ENCODE measurements at regions not wholly inside any gene's neighbourhood (a gene's known extent, or its start where the extent isn't known, plus 50 kb on each side); places are given as distances from the start of the nearest gene placed in this dataset.

DNA sequence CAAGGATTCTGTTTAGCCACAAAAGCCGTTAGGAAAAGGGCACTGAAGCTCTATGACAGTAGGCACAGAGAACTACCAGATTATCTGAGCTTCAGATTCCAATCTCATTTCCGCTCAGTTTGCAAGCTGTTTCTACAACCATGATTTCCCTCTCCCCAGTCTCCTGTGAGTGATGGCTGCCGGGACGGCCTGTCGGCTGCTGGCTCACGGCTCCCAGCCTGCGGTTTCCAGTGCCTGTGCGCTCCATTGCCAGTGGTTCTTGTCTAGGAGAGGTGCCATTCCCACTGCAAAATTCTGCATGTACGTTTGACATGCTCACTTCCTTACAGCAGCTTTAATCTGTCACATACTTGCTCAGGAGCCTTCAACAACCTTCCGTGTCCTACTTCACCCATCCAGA, 429.1 kb upstream of the FRG1 start:
- no peak for DNase-seq (ENCODE audit: low spot score in 2 of 2)
- Histone ChIP-seq H3K9me3 (no peaks in the 10 kb centered on the region), H3K27me3 (no peaks in the 10 kb centered on the region), H3K4me1 (no peaks in the 10 kb centered on the region), H3K27ac (no peak overlapping the region), H3K36me3 (no peaks in the 10 kb centered on the region), H3K4me3 (no peak overlapping the region)
- no peak for TF ChIP-seq POLR2A (IDR thresholded peaks at IDR 0.05)
- TF ChIP-seq, protein P1, sequence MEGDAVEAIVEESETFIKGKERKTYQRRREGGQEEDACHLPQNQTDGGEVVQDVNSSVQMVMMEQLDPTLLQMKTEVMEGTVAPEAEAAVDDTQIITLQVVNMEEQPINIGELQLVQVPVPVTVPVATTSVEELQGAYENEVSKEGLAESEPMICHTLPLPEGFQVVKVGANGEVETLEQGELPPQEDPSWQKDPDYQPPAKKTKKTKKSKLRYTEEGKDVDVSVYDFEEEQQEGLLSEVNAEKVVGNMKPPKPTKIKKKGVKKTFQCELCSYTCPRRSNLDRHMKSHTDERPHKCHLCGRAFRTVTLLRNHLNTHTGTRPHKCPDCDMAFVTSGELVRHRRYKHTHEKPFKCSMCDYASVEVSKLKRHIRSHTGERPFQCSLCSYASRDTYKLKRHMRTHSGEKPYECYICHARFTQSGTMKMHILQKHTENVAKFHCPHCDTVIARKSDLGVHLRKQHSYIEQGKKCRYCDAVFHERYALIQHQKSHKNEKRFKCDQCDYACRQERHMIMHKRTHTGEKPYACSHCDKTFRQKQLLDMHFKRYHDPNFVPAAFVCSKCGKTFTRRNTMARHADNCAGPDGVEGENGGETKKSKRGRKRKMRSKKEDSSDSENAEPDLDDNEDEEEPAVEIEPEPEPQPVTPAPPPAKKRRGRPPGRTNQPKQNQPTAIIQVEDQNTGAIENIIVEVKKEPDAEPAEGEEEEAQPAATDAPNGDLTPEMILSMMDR (IDR thresholded peaks at IDR 0.05), result no peak
- no peak for TF ChIP-seq POLR2AphosphoS5 (IDR thresholded peaks at IDR 0.05)
- intact Hi-C loops (cut with DNase I; ENCODE audit: low total_unique reads), result no loop called here

DNA sequence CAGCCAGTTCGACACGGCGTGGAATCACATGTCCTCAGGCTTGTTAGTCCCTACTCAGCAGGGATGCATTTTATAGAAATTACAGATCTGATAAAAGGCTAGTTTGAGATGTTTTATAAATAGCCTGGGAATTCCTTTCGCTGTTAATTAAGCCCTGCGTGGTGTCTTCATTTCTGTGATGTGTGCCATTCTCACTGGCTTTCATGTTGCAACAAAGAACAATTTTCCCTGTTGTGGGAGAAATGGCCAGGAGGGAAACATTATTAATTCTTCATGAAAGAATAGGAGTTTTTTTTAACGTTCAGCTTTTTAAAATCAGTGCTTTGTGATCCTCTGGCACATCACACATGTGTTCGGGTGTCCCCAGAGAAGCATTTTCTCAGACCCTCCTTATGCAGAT, 427.3 kb upstream of the FRG1 start:
- DNase-seq (ENCODE audit: low spot score in 2 of 2), result no peak
- TF ChIP-seq POLR2AphosphoS5 (IDR thresholded peaks at IDR 0.05) (no peak), POLR2A (IDR thresholded peaks at IDR 0.05) (no peak)
- TF ChIP-seq, protein P1 (IDR thresholded peaks at IDR 0.05), result no peak
- intact Hi-C loops (cut with DNase I; ENCODE audit: low total_unique reads), result no loop called here
- no peaks in the 10 kb centered on the region for H3K36me3 ChIP-seq
- H3K4me1 ChIP-seq, result no peaks in the 10 kb centered on the region
- H3K4me3 ChIP-seq, result no peak overlapping the region
- H3K27ac ChIP-seq, result no peak overlapping the region
- H3K27me3 ChIP-seq, result no peaks in the 10 kb centered on the region
- no peaks in the 10 kb centered on the region for H3K9me3 ChIP-seq

DNA sequence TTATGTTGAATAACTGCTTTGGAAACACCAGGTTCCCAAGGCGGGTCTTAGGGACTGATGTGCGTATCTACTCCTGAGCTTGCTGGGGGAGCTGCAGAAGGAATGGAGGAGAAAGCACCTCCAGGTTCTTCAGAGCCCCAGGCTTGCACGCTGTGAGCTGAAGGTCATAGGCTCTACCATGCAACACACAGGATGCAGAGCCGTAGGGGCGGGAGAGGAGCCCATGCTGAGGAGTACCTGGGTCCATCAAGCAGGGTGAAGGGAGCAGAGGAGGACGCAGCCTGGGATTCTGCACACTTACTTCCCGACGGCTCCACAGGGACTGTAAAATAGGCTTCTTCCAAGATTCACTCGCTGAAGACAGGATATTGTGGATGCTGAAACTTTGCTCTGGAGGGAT, 426.5 kb upstream of the FRG1 start:
- H3K4me1 ChIP-seq, result no peaks in the 10 kb centered on the region
- no peak overlapping the region for H3K27ac ChIP-seq
- no peaks in the 10 kb centered on the region for H3K9me3 ChIP-seq
- intact Hi-C loops (cut with DNase I; ENCODE audit: low total_unique reads), result no loop called here
- H3K36me3 ChIP-seq, result no peaks in the 10 kb centered on the region
- H3K27me3 ChIP-seq, result no peaks in the 10 kb centered on the region
- no peak for DNase-seq (ENCODE audit: low spot score in 2 of 2)
- no peak overlapping the region for H3K4me3 ChIP-seq
- TF ChIP-seq, protein P1 (IDR thresholded peaks at IDR 0.05), result no peak
- no peak for TF ChIP-seq POLR2AphosphoS5 (IDR thresholded peaks at IDR 0.05)
- TF ChIP-seq POLR2A (IDR thresholded peaks at IDR 0.05), result no peak

DNA sequence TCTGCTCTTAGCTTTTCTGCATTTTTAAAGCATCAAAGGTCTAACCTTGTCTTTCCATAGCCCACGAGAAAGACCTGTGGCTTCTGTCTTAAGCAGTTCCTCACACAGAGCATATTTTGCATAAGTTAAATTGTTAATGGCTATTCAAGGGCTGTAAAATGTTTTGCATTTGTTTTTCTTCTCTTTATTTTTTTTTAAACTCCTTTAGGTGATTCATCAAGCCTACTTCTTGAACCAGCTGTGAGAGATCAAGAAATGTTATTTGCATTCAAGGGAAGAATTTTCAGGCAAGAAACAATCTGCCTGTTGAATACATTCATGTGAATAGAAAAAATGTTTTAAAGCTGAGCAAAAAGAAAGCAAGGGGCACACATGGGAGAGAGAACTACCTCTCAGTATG, 423.8 kb upstream of the FRG1 start:
- intact Hi-C loops (cut with DNase I; ENCODE audit: low total_unique reads), result no loop called here
- no peaks in the 10 kb centered on the region for H3K9me3 ChIP-seq
- no peak for DNase-seq (ENCODE audit: low spot score in 2 of 2)

DNA sequence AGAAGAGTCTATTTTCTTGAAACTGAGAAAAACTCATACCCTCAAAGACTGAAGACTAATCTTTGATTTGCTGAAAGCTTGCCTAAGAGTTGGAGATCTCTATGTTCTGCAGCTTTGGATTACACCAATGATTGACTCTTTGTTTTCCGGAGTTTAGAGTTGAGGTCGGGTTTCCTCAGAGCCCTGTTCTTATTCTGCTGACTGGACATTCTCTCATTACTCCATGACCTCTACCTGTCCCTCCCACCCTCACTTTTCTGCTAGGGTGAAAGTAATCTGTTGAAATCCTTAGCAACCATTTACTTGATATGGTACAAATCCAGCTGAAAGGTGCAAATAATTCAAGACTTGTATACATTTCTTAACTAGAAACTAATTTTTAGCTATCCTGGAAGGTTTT, 421.5 kb upstream of the FRG1 start:
- Histone ChIP-seq H3K27ac (no peak overlapping the region), H3K36me3 (no peaks in the 10 kb centered on the region), H3K27me3 (no peaks in the 10 kb centered on the region), H3K4me3 (no peak overlapping the region), H3K4me1 (no peaks in the 10 kb centered on the region), H3K9me3 (peaks cover 0 to 4% of the 10 kb centered on the region in 2 donors)
- intact Hi-C loops (cut with DNase I; ENCODE audit: low total_unique reads), result no loop called here
- TF ChIP-seq POLR2AphosphoS5 (IDR thresholded peaks at IDR 0.05) (no peak), POLR2A (IDR thresholded peaks at IDR 0.05) (no peak)
- TF ChIP-seq, protein P1 (IDR thresholded peaks at IDR 0.05), result no peak
- DNase-seq (ENCODE audit: low spot score in 2 of 2), result no peak

More for the DNA sequence above, 423.8 kb upstream of the FRG1 start:
- Histone ChIP-seq H3K27me3 (no peaks in the 10 kb centered on the region), H3K27ac (no peak overlapping the region), H3K4me3 (no peak overlapping the region), H3K36me3 (no peaks in the 10 kb centered on the region), H3K4me1 (no peaks in the 10 kb centered on the region)
- TF ChIP-seq, protein P1 (IDR thresholded peaks at IDR 0.05), result no peak
- no peak for TF ChIP-seq POLR2A (IDR thresholded peaks at IDR 0.05)
- TF ChIP-seq POLR2AphosphoS5 (IDR thresholded peaks at IDR 0.05), result no peak
